ENCODE measurements at regions not wholly inside any gene's neighbourhood (a gene's known extent, or its start where the extent isn't known, plus 50 kb on each side); places are given as distances from the start of the nearest gene placed in this dataset.

- TF ChIP-seq ZFX (IDR thresholded peaks at IDR 0.05; ENCODE audit: borderline replicate concordance) = no peak
- TF ChIP-seq, protein P1, sequence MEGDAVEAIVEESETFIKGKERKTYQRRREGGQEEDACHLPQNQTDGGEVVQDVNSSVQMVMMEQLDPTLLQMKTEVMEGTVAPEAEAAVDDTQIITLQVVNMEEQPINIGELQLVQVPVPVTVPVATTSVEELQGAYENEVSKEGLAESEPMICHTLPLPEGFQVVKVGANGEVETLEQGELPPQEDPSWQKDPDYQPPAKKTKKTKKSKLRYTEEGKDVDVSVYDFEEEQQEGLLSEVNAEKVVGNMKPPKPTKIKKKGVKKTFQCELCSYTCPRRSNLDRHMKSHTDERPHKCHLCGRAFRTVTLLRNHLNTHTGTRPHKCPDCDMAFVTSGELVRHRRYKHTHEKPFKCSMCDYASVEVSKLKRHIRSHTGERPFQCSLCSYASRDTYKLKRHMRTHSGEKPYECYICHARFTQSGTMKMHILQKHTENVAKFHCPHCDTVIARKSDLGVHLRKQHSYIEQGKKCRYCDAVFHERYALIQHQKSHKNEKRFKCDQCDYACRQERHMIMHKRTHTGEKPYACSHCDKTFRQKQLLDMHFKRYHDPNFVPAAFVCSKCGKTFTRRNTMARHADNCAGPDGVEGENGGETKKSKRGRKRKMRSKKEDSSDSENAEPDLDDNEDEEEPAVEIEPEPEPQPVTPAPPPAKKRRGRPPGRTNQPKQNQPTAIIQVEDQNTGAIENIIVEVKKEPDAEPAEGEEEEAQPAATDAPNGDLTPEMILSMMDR (IDR thresholded peaks at IDR 0.05) = no peak
- no peak overlapping the region for H3K27ac ChIP-seq
These were observed 321.8 kb upstream of the MEF2C start for GRCh38 chr5:89204756-89205155.

DNA sequence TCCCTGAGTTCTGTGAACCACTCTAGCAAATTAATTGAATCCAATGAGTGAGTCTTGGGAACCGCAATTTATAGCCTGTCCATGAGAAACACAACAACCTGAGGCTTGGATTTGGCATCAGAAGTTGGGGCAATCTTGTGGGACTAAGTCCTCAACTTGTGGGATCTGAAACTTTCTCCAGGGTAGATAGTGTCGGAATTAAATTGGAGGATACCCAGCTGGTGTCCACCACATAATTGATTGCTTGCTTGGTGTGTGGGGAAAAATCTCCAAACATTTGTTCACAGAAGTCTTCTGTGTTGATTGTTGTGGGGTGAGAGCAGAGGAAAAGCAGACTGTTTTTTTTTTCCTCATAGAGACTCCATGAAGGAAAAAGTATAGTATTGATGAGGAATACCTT is 320.6 kb upstream of the MEF2C start:
- H3K27ac ChIP-seq = no peak overlapping the region
- TF ChIP-seq, protein P1 (IDR thresholded peaks at IDR 0.05) = no peak
- no peak for TF ChIP-seq ZFX (IDR thresholded peaks at IDR 0.05; ENCODE audit: borderline replicate concordance)

GRCh38 chr5:89200899-89201298 is 317.9 kb upstream of the MEF2C start:
- no peak for TF ChIP-seq ZFX (IDR thresholded peaks at IDR 0.05; ENCODE audit: borderline replicate concordance)
- TF ChIP-seq, protein P1 (IDR thresholded peaks at IDR 0.05) = no peak
- no peak overlapping the region for H3K27ac ChIP-seq

DNA sequence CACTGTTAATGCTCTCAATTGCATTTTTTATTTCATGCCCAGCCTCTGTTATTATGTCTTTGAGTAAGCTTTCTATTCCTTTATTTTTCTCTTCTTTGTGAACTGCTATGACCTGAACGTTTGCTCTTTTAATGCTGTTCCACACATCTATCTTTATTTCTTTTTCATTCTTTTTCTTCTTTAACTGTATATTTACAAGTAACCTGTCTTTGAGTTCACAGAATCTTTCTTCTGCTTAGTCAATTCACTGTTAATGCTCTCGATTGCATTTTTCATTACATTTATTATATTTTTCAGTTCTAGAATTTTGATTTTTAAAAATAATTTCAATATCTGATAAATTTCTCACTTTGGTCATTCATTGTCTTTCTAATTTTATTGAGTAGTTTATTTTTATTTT is 316.3 kb upstream of the MEF2C start:
- H3K27ac ChIP-seq = no peak overlapping the region
- TF ChIP-seq, protein P1 (IDR thresholded peaks at IDR 0.05) = no peak

GRCh38 chr5:89191374-89191773 is 308.4 kb upstream of the MEF2C start:
- no peak overlapping the region for H3K27ac ChIP-seq
- TF ChIP-seq ZFX (IDR thresholded peaks at IDR 0.05; ENCODE audit: borderline replicate concordance) = no peak
- TF ChIP-seq, protein P1 (IDR thresholded peaks at IDR 0.05) = no peak

GRCh38 chr5:89190515-89191265 is 307.7 kb upstream of the MEF2C start:
- H3K27ac ChIP-seq = no peak overlapping the region
- TF ChIP-seq, protein P1 (IDR thresholded peaks at IDR 0.05) = no peak
- TF ChIP-seq ZFX (IDR thresholded peaks at IDR 0.05; ENCODE audit: borderline replicate concordance) = no peak

DNA sequence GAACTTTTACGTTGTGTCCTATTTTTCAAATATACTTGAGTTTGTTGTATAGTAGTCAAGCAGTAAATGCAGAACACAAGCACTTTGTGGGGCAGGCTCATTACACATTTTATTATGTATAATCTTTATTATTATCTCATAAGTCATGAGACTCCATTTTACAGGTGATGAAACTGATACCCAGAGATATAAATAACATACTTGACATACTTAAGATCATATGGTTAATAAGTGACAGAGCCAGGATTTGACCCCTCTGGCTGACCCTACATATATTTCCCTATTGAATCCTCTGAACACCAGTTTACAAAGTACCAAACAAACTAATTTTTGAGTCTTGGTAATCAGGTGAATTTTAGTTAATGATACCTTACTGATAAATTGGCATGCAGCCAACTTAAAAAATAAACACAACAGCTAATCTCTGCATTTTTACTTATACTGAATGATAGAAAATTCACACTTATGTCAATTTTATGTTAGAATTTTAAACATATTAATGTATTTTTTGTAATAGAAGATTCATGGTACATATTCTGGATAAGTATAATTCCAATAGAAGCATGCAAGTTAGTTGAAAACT is 305.0 kb upstream of the MEF2C start:
- H3K27ac ChIP-seq = no peak overlapping the region
- TF ChIP-seq, protein P1 (IDR thresholded peaks at IDR 0.05) = no peak
- no peak for TF ChIP-seq ZFX (IDR thresholded peaks at IDR 0.05; ENCODE audit: borderline replicate concordance)
